Neutrophil (primary cell): ENCODE measurements at regions not wholly inside any gene's neighbourhood (a gene's known extent, or its start where the extent isn't known, plus 50 kb on each side); places are given as distances from the start of the nearest gene placed in this dataset.

Experiments used
- H3K27ac ChIP-seq: fragments of 200-600 bp; sonication (generic); 2 replicates; pipeline ENCODE4 v1.5.1; 2016; ENCODE audit warnings: mild to moderate bottlenecking, moderate library complexity
- H3K27me3 ChIP-seq: fragments of 200-600 bp; sonication (generic); 2 replicates; pipeline ENCODE4 v1.6.0; 2016; ENCODE audit warnings: mild to moderate bottlenecking
- H3K36me3 ChIP-seq: fragments of 200-600 bp; sonication (generic); 2 replicates; pipeline ENCODE4 v1.5.1; 2017
- H3K4me1 ChIP-seq, 2 experiments: fragments of 200-600 bp in 1 of 2; sonication (generic) in 1 of 2; 1 replicate in 1 of 2; 2 replicates in 1 of 2; pipeline versions ENCODE4 v1.5.1 to v1.6.1; 2013 to 2016; ENCODE audit warnings: low read depth in 1 of 2, low read length in 1 of 2, mild to moderate bottlenecking in 1 of 2, moderate library complexity in 1 of 2; ENCODE audit not compliant: control insufficient read depth in 1 of 2, insufficient read depth in 1 of 2
- H3K4me3 ChIP-seq, 2 experiments: fragments of 200-600 bp in 1 of 2; sonication (generic) in 1 of 2; 1 replicate in 1 of 2; 2 replicates in 1 of 2; pipeline ENCODE4 v1.5.1; 2013 to 2016; ENCODE audit warnings: low read depth in 1 of 2, low read length in 1 of 2, mild to moderate bottlenecking in 1 of 2, moderate library complexity in 1 of 2
- H3K9me3 ChIP-seq: fragments of 200-600 bp; sonication (generic); 2 replicates; pipeline ENCODE4 v1.5.1; 2016
- CTCF ChIP-seq: fragments of 200-600 bp; sonication (generic); IDR thresholded peaks from 2 replicates; pipeline ENCODE4 v1.5.1; 2016; ENCODE audit warnings: antibody characterized with exemption

GRCh38 chr4:38325629-38325913 is 338.4 kb upstream of the KLF3 start:
- no peaks in the 10 kb centered on the region for H3K27me3 ChIP-seq
- no peaks in the 10 kb centered on the region for H3K36me3 ChIP-seq
- no peaks in the 10 kb centered on the region for H3K4me1 ChIP-seq
- H3K27ac ChIP-seq, result no peak overlapping the region
- TF ChIP-seq CTCF, result no peak
- no peak overlapping the region for H3K4me3 ChIP-seq
- H3K9me3 ChIP-seq, result no peaks in the 10 kb centered on the region

- Histone ChIP-seq H3K4me3 (no peak overlapping the region), H3K27me3 (no peaks in the 10 kb centered on the region), H3K36me3 (no peaks in the 10 kb centered on the region), H3K4me1 (no peaks in the 10 kb centered on the region), H3K9me3 (no peaks in the 10 kb centered on the region), H3K27ac (no peak overlapping the region)
- TF ChIP-seq CTCF, result no peak
Measured at GRCh38 chr4:38326499-38326898, 337.5 kb upstream of the KLF3 start.

DNA sequence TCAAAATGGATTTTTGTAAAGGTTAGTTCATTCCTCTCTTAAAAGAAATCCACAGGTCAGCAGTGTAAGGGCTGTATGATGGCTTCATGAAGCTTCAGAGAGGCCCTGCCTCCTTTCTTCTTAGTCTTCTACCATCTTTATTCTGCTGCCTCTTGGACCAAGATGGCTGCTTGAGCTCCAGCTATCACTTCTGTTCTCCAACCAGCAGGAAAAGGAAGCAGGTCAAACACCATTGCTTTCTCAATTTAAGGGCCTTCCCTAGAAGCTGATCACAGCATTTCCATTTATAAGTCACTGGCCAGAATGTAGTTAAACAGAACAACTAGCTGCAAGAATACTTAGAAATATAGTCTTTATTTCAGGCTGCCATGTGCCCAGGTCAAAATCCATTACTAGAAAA is 336.8 kb upstream of the KLF3 start:
- Histone ChIP-seq H3K4me1 (no peaks in the 10 kb centered on the region), H3K27ac (no peak overlapping the region)
- TF ChIP-seq CTCF, result no peak

GRCh38 chr4:38328989-38329729 is 334.8 kb upstream of the KLF3 start:
- Histone ChIP-seq H3K9me3 (no peaks in the 10 kb centered on the region), H3K4me3 (no peak overlapping the region), H3K4me1 (no peaks in the 10 kb centered on the region), H3K27ac (peak overlapping the region; percentile 28), H3K27me3 (no peaks in the 10 kb centered on the region), H3K36me3 (no peaks in the 10 kb centered on the region)
- TF ChIP-seq CTCF, result no peak

More for the DNA sequence above, 336.8 kb upstream of the KLF3 start:
- Histone ChIP-seq H3K27me3 (no peaks in the 10 kb centered on the region), H3K4me3 (no peak overlapping the region), H3K9me3 (no peaks in the 10 kb centered on the region), H3K36me3 (no peaks in the 10 kb centered on the region)

- Histone ChIP-seq H3K27me3 (no peaks in the 10 kb centered on the region), H3K9me3 (no peaks in the 10 kb centered on the region), H3K4me1 (no peaks in the 10 kb centered on the region), H3K27ac (no peak overlapping the region), H3K4me3 (no peak overlapping the region), H3K36me3 (no peaks in the 10 kb centered on the region)
- no peak for TF ChIP-seq CTCF
Measured at GRCh38 chr4:38330321-38330720, 333.7 kb upstream of the KLF3 start.
